Sigmoid colon (tissue), 4 donors: ENCODE measurements at regions not wholly inside any gene's neighbourhood (a gene's known extent, or its start where the extent isn't known, plus 50 kb on each side); places are given as distances from the start of the nearest gene placed in this dataset.

Experiments used
- EP300 ChIP-seq, 4 donors: sonication (generic); formaldehyde crosslinking; IDR thresholded peaks; one replicate each; pipeline ENCODE4 v1.6.1; 2017; ENCODE audit warnings: antibody characterized with exemption in 4 of 4
- POLR2AphosphoS5 ChIP-seq, 4 donors: sonication (generic); formaldehyde crosslinking; IDR thresholded peaks; one replicate each; pipeline ENCODE4 v1.6.1; 2017; ENCODE audit warnings: antibody characterized with exemption in 4 of 4
- TF ChIP-seq, protein P1 (sequence below), 4 experiments: fragments of 450-650 bp in 3 of 4; fragments of 200-600 bp in 1 of 4; IDR thresholded peaks; one replicate each; pipeline ENCODE4 v1.5.1; 2016 to 2019; ENCODE audit warnings: antibody characterized with exemption in 4 of 4, mild to moderate bottlenecking in 3 of 4, moderate library complexity in 2 of 4

DNA sequence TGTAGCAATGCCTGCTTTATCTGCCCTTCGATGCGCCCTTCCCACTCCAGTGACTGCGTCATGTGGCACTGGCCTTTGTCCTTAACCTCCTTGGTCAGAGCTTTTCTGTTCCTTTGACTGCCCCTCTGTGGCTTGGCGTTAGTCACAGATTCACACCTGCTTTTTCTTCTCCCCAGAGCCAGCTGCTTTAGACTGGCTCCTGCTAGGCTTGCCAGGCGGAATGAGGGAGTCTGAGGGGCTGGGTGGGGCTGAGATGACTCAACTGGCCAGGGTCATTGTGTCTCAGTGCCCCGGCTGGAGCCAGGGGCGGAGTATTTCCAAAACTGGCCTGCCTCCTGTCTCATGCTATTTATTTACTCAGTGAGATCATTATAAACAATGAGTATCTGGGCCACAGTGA is 194.1 kb downstream of the EMX2 start:
- TF ChIP-seq, protein P1, sequence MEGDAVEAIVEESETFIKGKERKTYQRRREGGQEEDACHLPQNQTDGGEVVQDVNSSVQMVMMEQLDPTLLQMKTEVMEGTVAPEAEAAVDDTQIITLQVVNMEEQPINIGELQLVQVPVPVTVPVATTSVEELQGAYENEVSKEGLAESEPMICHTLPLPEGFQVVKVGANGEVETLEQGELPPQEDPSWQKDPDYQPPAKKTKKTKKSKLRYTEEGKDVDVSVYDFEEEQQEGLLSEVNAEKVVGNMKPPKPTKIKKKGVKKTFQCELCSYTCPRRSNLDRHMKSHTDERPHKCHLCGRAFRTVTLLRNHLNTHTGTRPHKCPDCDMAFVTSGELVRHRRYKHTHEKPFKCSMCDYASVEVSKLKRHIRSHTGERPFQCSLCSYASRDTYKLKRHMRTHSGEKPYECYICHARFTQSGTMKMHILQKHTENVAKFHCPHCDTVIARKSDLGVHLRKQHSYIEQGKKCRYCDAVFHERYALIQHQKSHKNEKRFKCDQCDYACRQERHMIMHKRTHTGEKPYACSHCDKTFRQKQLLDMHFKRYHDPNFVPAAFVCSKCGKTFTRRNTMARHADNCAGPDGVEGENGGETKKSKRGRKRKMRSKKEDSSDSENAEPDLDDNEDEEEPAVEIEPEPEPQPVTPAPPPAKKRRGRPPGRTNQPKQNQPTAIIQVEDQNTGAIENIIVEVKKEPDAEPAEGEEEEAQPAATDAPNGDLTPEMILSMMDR (IDR thresholded peaks at IDR 0.05), result no peak
- TF ChIP-seq EP300 (IDR thresholded peaks at IDR 0.05) (no peak), POLR2AphosphoS5 (IDR thresholded peaks at IDR 0.05) (no peak)
